ENCODE measurements at regions not wholly inside any gene's neighbourhood (a gene's known extent, or its start where the extent isn't known, plus 50 kb on each side); places are given as distances from the start of the nearest gene placed in this dataset.

GRCh38 chr5:111676926-111677415, 80.0 kb downstream of the NREP start:
- no peak for DNase-seq

DNA sequence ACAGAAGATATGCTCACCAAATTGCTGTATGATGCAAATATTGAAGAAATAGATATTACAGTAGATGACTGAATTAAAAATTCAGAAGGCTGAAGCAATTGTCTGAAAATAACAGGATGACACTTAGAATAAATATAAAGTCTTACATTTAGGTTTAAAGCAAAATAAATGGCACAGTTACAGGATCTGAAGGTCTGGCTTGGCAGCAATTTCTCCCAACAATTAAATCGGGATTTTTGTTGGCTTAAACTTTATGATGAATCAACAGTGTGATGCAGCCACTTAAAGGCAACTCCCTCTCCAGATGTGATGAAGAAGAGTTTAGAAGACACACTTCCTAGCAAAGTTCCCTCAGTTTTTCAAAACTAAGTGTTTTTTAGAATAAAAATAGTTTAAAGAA, 80.5 kb downstream of the NREP start:
- DNase-seq: no peak

DNA sequence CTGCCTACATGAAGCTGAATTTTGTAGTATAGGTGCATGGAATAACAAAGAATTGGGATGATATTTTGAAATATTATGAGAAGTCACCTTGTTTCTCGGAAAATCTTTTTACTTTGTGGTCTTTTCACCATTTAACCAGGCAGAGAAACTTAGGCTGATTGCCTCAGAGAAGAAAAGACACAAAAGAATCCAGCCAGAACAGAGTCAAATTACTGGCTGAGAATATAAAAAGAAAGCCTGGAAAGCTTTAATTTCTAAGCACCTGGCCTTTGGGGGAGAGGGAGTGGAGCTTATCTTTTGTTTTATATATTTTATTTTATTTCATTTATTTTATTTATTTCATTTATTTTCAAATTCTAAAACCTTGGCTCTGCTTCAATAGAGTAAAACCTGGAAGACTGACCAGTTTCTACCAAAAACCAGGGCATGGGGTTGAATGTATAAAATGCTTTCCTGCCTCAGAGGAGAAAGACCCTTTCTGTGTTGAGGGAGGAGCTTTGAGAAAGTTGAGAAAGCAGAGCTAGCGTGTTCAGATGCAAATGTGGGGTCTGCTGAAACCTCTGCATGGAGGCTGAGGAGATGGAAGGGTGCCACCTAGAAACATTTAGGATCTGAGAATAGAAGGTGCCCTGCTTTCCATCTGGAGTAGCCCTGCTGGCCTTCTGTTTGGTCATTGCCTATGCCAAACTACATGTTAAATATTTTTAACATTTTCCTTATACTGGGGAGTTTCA, 81.6 kb downstream of the NREP start:
- DNase-seq: no peak

DNA sequence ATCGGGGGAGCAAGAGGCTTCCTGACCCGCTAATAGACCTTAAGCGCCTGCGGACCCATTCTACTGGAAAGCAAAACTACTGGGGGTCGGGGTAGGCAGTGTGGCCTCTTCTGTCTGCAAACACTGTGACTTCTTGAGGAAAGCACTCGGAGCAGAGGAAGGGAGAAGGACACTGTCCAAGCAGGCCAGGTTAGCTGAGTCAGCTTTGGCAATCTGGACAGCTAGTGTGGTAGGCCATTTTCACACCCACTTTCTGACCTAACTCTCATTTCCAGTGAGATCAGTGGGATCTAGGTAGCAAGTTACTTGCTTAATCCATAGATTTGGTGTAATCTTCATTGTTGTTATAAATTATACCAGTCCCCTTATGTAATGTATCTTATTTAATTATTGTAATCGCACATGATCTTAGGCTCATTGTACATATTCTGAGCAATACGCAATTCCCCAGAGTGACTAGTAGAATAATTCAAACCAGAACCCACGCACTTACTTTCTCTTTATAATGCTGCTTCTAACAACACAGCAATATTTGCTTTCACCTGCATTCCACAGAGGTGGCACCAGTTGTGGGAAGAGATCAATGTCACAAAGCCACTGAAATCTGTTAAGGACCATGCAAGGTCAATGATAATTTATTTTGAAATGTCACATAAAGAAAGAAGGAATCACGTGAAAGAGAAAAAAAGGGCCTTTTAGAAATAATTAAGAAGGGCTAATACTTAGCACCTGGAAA, 82.9 kb downstream of the NREP start:
- DNase-seq: no peak

- no peak for DNase-seq
Observed at GRCh38 chr5:111672099-111672498, 84.9 kb downstream of the NREP start.

DNA sequence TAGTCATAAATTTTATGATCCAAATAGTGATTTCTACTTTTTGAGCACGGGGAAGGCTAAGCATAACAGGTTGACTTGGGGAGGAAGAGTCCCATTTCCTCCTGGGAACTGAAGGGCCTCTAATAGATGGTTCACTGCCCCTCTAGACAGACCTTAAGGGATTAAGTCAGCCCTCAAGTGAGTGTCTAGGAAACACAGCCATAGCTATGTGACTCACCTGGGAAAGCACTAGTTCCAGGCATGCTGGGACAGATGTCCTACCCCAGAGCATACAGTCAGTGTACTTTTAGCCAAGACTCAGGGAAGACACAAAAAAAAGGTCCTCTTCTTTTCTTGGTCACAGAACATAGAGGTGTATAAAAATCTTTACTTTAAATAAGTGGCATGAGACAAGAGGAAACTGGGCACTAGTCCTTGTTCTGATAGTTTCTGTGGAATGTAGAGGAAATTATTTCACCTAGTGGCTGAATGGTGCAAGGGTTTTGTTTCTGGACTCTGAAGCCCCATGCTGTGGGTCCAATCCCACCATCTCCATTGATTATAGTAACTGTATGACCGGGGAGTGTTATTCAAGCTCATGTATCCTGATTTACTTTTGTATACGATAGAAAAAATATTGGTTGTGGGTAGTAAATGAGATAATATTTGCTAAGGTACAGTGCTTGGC, 86.0 kb downstream of the NREP start:
- no peak for DNase-seq

GRCh38 chr5:111668477-111669414, 88.2 kb downstream of the NREP start:
- no peak for DNase-seq

GRCh38 chr5:111667128-111667736, 89.8 kb downstream of the NREP start:
- no peak for DNase-seq

DNA sequence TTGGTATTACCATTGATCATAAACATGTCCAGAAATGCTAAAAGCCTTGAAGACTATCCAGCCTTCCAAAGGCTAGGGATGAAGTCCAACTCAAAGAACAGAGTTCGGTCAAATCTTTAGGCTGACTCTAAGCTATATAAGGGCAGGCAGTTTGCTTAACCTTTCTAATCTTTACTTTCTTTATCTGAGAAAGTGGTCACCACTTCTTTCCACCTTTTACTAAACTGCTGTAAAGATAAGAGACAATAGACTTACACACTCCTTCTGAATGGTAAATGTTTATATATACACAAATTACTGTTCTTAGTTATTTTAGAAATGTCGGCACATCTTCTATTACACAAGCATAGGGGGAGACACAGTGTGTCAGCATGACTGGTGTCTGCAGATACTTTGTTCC, 100.4 kb downstream of the NREP start:
- peak in 2 of 4 experiments; percentile 8 to 33 for DNase-seq

DNA sequence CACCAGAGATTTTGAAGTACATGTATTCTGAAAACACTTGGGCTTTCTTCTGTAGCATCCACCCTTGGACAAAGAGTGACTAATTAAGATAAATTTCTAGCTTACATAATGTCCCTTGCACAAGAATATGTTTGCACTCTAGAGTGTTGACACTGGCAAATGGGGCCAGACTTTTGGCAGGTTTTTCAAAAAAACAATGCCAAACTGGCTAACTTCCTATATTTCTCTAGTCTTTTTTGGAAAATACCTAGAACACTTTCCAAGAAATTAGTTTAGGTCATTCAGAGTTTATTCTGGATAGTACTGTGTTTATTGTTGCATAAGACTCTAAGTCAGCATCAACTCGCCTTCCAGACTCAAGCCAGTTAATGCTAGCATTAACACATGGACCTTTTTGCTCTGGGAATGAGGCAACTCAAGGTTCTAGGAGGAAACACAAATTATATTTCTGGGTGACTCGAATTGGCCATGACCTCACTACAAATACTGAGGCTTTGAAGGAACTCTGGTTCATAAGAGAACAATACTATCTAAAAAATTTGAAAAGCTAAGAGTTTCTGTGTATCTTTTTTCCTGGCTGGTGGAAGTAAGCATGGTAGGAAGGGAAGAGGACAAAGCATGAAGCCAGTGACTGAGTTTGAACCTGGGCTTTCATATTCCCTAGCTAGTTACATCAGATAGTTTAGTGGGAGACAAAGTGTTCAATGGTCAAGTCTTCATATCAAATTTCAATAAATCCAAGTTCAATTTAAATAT, 101.6 kb downstream of the NREP start:
- peak in 3 of 4 experiments; percentile 31 to 34 (median 32) for DNase-seq

DNA sequence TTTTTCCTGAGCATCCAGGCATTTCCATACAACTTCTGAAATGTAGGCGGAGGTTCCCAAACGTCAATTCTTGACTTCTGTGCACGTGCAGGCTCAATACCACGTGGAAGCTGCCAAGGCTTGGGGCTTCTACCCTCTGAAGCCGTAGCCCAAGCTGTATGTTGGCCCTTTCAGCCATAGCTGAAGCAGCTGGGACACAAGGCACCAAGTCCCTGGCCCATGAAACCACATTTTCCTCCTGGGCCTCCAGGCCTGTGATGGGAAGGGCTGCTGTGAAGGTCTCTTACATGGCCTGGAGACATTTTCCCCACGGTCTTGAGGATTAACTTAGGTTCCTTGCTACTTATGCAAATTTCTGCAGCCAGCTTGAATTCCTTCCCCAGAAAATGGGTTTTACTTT, 103.6 kb downstream of the NREP start:
- DNase-seq: no peak

GRCh38 chr5:111649516-111649915, 107.5 kb downstream of the NREP start:
- no peak for DNase-seq

DNA sequence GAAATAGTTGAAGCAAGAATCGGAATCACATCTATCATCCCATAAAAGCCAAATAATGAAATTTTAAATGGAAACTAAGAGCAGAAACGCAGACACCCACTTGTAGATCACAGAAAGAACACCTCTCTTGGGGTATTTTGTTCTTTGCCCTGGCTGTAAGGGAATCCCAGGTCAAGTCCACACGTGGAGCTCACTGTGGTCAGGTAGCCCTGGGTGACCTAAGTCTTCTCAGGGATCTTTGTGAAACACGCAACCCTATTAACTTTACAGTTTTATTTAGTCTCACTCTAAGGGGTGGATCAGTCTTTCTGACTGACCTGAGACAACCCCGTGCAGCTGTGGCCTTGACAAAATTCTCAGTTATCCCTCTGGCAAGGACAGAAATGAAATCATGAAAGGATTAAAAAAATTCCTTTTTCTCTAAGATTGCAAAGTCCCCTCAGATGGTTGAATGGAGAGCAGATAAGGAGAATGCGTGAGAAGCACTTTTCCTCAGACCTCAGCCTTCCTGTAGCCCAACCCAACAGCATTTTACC, 111.6 kb downstream of the NREP start:
- no peak for DNase-seq

- no peak for DNase-seq
Observed at GRCh38 chr5:111643499-111643898, 113.5 kb downstream of the NREP start.

DNA sequence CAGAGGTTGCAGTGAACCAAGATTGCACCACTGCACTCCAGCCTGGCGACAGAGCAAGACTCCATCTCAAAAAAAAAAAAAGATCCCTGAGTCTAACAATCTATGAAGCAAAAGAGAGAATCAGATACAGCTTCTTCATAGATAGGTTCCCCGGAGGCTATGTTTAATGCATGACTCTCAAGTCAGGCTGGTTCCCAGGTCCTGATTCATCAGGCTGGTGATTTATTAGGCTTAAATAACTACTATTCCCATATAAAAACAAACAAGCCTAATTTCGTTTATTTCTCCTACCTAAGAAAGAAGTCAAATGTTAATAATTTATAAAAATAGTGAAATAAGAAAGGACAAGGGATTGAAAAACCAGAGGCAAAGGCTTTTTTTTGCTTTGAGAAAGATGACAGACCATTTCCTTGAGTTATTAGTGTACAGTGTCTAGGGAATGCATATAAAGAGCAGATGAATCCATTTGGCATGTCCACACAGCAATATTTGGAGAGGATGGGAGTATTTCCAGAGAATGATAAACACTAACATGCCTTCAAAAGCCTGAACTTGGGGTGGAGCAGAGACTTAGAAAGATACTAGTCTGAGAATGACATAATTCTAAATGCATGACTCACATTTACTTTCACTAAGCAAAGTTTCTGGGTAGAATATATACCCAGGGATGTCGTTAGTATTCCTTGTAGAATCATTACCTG, 115.3 kb downstream of the NREP start:
- no peak for DNase-seq

DNA sequence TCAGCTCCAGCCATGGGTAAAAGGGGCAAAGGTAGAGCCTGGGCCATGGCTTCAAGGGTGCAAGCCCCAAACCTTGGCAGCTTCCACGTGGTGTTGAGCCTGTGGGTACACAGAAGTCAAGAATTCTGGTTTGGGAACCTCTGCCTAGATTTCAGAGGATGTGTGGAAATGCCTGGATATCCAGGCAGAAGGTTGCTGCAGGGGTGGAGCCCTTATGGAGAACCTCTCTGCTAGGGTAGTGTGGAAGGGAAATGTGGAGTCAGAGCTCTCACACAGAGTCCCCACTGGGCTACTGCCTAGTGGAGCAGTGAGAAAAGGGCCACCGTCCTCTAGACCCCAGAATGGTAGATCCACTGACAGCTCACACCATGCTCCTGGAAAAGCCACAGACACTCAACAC, 117.1 kb downstream of the NREP start:
- DNase-seq: no peak

DNA sequence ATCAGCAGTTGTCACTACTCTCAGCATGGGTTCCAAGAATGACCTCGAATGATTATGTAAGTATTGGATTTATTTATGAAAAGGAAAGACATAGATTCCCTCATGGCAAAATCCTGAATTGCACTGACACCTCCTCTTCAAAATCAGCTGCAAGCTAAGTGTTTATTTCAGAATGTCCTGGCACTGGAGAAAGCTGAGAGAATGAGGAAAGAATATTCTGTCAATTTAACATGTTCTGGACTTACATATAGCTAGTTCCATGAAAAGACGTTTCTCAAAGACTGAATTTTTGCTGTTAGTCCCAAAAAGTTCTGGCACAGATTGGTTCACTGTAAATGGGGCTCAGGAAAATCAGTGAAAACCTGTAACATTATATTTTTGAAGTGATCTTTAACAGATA, 120.3 kb downstream of the NREP start:
- DNase-seq: no peak

DNA sequence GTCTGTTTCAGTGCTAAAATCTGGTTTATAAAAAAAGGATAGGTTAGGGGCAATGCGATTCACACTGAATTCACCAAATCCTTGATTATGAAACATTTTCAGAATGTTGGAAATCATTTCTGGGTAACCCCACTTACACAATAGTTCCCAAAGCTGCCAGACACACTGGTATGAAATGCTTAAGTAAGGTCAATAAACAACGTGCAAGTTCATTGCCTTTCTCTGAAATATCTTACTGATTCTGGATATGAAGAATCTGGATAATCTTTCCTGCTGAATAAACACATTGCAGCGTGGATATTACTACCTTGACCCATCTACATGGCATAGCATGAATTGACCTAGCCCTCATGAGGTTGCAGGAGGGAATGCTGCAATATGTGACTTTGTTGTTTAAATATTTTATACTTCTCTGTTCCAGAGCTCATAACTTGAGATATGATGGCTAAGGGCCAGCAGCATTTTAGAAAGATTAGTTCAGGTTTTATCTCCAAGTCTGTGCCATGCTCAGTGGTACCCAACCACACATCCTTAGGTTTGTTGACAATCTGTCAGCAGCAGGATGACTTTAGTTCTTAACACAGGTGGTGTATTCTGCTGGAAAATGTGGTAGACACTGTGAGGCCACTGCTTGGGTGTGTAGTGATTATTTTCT, 121.0 kb downstream of the NREP start:
- no peak for DNase-seq

DNA sequence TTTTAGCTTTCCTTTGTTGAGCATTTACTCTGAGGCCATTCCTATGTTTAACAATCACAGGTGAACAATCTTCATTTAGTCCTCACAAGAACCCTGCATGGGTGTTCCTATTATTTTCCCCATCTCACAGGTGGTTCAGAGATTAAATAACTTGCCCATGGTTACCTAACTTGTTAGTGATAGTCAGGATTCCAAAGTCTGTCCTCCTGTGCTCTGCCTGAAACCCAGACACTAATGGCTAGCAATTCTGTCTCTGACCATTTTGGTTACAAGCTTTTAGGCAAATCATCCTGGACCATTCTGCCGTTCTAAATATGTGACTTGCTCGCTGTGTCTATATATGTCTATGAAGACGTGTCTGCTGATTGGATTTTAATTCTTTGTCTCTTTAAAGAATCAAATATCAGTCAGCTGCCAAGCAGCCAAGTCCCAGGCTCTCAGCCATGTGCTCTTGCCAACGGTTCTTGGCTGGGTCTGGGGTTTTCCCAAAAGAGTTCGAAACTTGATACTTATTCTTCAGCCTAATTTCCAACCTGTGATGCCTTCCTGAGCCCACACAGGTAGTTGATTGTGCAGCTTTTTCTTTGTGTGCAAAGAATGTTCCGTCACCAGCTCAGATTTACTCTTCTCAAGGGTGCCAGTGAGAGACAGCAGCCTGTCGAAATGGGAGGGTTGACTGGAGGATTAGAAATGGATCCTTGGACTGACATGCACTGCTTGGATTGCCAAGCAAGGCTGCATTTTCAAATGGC, 121.7 kb downstream of the NREP start:
- no peak for DNase-seq

All from suppressor macrophage (primary cell).